ENCODE measurements at regions not wholly inside any gene's neighbourhood (a gene's known extent, or its start where the extent isn't known, plus 50 kb on each side); places are given as distances from the start of the nearest gene placed in this dataset.

- no peak overlapping the region for H3K27ac ChIP-seq
- no peak for TF ChIP-seq ZFX (IDR thresholded peaks at IDR 0.05)
- no peak for TF ChIP-seq CTCF (conservative IDR thresholded peaks at IDR 0.05)
Measured at GRCh38 chr3:157793745-157794144, 290.5 kb upstream of the VEPH1 start.

GRCh38 chr3:157789162-157789561 is 285.9 kb upstream of the VEPH1 start:
- no peak overlapping the region for H3K27ac ChIP-seq
- TF ChIP-seq CTCF (conservative IDR thresholded peaks at IDR 0.05) (no peak), ZFX (IDR thresholded peaks at IDR 0.05) (no peak)

GRCh38 chr3:157786618-157787017 is 283.4 kb upstream of the VEPH1 start:
- no peak overlapping the region for H3K27ac ChIP-seq
- TF ChIP-seq CTCF (conservative IDR thresholded peaks at IDR 0.05) (no peak), ZFX (IDR thresholded peaks at IDR 0.05) (no peak)

- no peak overlapping the region for H3K27ac ChIP-seq
- TF ChIP-seq ZFX (IDR thresholded peaks at IDR 0.05): no peak
- no peak for TF ChIP-seq CTCF (conservative IDR thresholded peaks at IDR 0.05)
Measured at GRCh38 chr3:157786211-157786610, 283.0 kb upstream of the VEPH1 start.

GRCh38 chr3:157785102-157785826 is 282.0 kb upstream of the VEPH1 start:
- no peak overlapping the region for H3K27ac ChIP-seq
- TF ChIP-seq CTCF (conservative IDR thresholded peaks at IDR 0.05) (no peak), ZFX (IDR thresholded peaks at IDR 0.05) (no peak)

GRCh38 chr3:157782236-157782635 is 279.0 kb upstream of the VEPH1 start:
- no peak overlapping the region for H3K27ac ChIP-seq
- TF ChIP-seq ZFX (IDR thresholded peaks at IDR 0.05) (no peak), CTCF (conservative IDR thresholded peaks at IDR 0.05) (no peak)

GRCh38 chr3:157776861-157777260 is 273.6 kb upstream of the VEPH1 start:
- no peak overlapping the region for H3K27ac ChIP-seq
- TF ChIP-seq CTCF (conservative IDR thresholded peaks at IDR 0.05): no peak
- TF ChIP-seq ZFX (IDR thresholded peaks at IDR 0.05): no peak
